ENCODE measurements at regions not wholly inside any gene's neighbourhood (a gene's known extent, or its start where the extent isn't known, plus 50 kb on each side); places are given as distances from the start of the nearest gene placed in this dataset.

Small RNA genes in the stretch of these regions (small RNA-seq; reads per million reads assigned to genes)
- gene RNU6-18P = 0 reads per million in 2 donors

Data from adrenal gland (tissue), 2 donors.